ENCODE measurements at regions not wholly inside any gene's neighbourhood (a gene's known extent, or its start where the extent isn't known, plus 50 kb on each side); places are given as distances from the start of the nearest gene placed in this dataset.

- Histone ChIP-seq H3K4me3 (no peak overlapping the region), H3K27me3 (ENCODE audit: control insufficient read depth in 3 of 3, insufficient read depth in 3 of 3, low read length in 2 of 3) (peaks cover 0 to 8% (median 0%) of the 10 kb centered on the region in 3 donors), H3K9ac (ENCODE audit: insufficient read depth in 1 of 2, low read length in 2 of 2) (no peak overlapping the region), H3K36me3 (ENCODE audit: control insufficient read depth in 4 of 4, insufficient read depth in 4 of 4, low read length in 4 of 4) (no peaks in the 10 kb centered on the region), H3K4me1 (ENCODE audit: control insufficient read depth in 5 of 5, insufficient read depth in 5 of 5, low read length in 5 of 5) (peaks cover 0 to 21% (median 14%) of the 10 kb centered on the region in 5 donors), H3K27ac (ENCODE audit: low read depth in 1 of 2, low read length in 1 of 2) (no peak overlapping the region), H3K9me3 (ENCODE audit: control insufficient read depth in 4 of 4, insufficient read depth in 3 of 4, low read length in 3 of 4) (no peaks in the 10 kb centered on the region)
- WGBS, 2 donors, result 50 to 60% methylated on average over 19 of the region's 19 CpGs
- ATAC-seq (ENCODE audit: insufficient read depth, low FRiP score) (no peak), DNase-seq (peak; percentile 68 to 71 (median 69))
- TF ChIP-seq CTCF (IDR thresholded peaks at IDR 0.05; ENCODE audit: control extremely low read depth, extremely low read depth), result no peak
Observed at GRCh38 chr10:110392868-110393740, 88.4 kb upstream of the SMNDC1 start.

GRCh38 chr10:110393866-110394265 lies 89.1 kb upstream of the SMNDC1 start:
- H3K4me1 ChIP-seq (ENCODE audit: control insufficient read depth in 5 of 5, insufficient read depth in 5 of 5, low read length in 5 of 5), result peaks cover 0 to 19% (median 10%) of the 10 kb centered on the region in 5 donors
- no peaks in the 10 kb centered on the region for H3K36me3 ChIP-seq (ENCODE audit: control insufficient read depth in 4 of 4, insufficient read depth in 4 of 4, low read length in 4 of 4)
- TF ChIP-seq CTCF (IDR thresholded peaks at IDR 0.05; ENCODE audit: control extremely low read depth, extremely low read depth), result no peak
- H3K27me3 ChIP-seq (ENCODE audit: control insufficient read depth in 3 of 3, insufficient read depth in 3 of 3, low read length in 2 of 3), result peaks cover 0 to 8% (median 0%) of the 10 kb centered on the region in 3 donors
- ATAC-seq (ENCODE audit: insufficient read depth, low FRiP score) (no peak), DNase-seq (no peak)
- no peaks in the 10 kb centered on the region for H3K9me3 ChIP-seq (ENCODE audit: control insufficient read depth in 4 of 4, insufficient read depth in 3 of 4, low read length in 3 of 4)
- no peak overlapping the region for H3K27ac ChIP-seq (ENCODE audit: low read depth in 1 of 2, low read length in 1 of 2)
- 93 to 95% methylated on average over 6 of the region's 6 CpGs for WGBS, 2 donors
- no peak overlapping the region for H3K4me3 ChIP-seq
- H3K9ac ChIP-seq (ENCODE audit: insufficient read depth in 1 of 2, low read length in 2 of 2), result no peak overlapping the region

- peaks cover 0 to 19% (median 5%) of the 10 kb centered on the region in 5 donors for H3K4me1 ChIP-seq (ENCODE audit: control insufficient read depth in 5 of 5, insufficient read depth in 5 of 5, low read length in 5 of 5)
- H3K9me3 ChIP-seq (ENCODE audit: control insufficient read depth in 4 of 4, insufficient read depth in 3 of 4, low read length in 3 of 4), result no peaks in the 10 kb centered on the region
- peaks cover 0 to 5% (median 0%) of the 10 kb centered on the region in 3 donors for H3K27me3 ChIP-seq (ENCODE audit: control insufficient read depth in 3 of 3, insufficient read depth in 3 of 3, low read length in 2 of 3)
- no peak for DNase-seq
- WGBS, 2 donors, result 85 to 90% methylated on average over 8 of the region's 8 CpGs
- no peak overlapping the region for H3K4me3 ChIP-seq
- no peak for TF ChIP-seq CTCF (IDR thresholded peaks at IDR 0.05; ENCODE audit: control extremely low read depth, extremely low read depth)
- H3K36me3 ChIP-seq (ENCODE audit: control insufficient read depth in 4 of 4, insufficient read depth in 4 of 4, low read length in 4 of 4), result no peaks in the 10 kb centered on the region
- H3K27ac ChIP-seq (ENCODE audit: low read depth in 1 of 2, low read length in 1 of 2), result no peak overlapping the region
- ATAC-seq (ENCODE audit: insufficient read depth, low FRiP score), result no peak
- no peak overlapping the region for H3K9ac ChIP-seq (ENCODE audit: insufficient read depth in 1 of 2, low read length in 2 of 2)
Observed at GRCh38 chr10:110394296-110394695, 89.6 kb upstream of the SMNDC1 start.
